GM03348 (cell line): ENCODE measurements at regions not wholly inside any gene's neighbourhood (a gene's known extent, or its start where the extent isn't known, plus 50 kb on each side); places are given as distances from the start of the nearest gene placed in this dataset.
A peak's percentile ranks its signal among the peaks of the same experiment; 100 is the strongest.
"Not testable (repeated sequence)": the region's sequence is repeated elsewhere in the genome, so short reads cannot be mapped to it uniquely, and the experiment has no call there.

ENCODE experiments used
- DNase-seq: peaks from one replicate; pipeline ENCODE4 v3.0.0; 2012; ENCODE audit warnings: low spot score

GRCh38 chr2:150371044-150371818 is 116.2 kb downstream of the RND3 start:
- DNase-seq: no peak

- DNase-seq: no peak
Measured at GRCh38 chr2:150370561-150370960, 116.9 kb downstream of the RND3 start.

GRCh38 chr2:150369862-150370261 is 117.6 kb downstream of the RND3 start:
- no peak for DNase-seq

GRCh38 chr2:150358468-150358807 is 129.0 kb downstream of the RND3 start:
- DNase-seq: no peak

GRCh38 chr2:150357770-150358467 is 129.5 kb downstream of the RND3 start:
- DNase-seq: peak; percentile 13

GRCh38 chr2:150355440-150355839 is 132.0 kb downstream of the RND3 start:
- no peak for DNase-seq

GRCh38 chr2:150353376-150353775 is 134.1 kb downstream of the RND3 start:
- DNase-seq: no peak

GRCh38 chr2:150351922-150352321 is 135.5 kb downstream of the RND3 start:
- no peak for DNase-seq

GRCh38 chr2:150350500-150350899 is 137.0 kb downstream of the RND3 start:
- no peak for DNase-seq

GRCh38 chr2:150346806-150347205 is 140.7 kb downstream of the RND3 start:
- DNase-seq: no peak

GRCh38 chr2:150341982-150342680 is 145.3 kb downstream of the RND3 start:
- no peak for DNase-seq

GRCh38 chr2:150339951-150340350 is 147.5 kb downstream of the RND3 start:
- no peak for DNase-seq

- peak; percentile 16 for DNase-seq
Measured at GRCh38 chr2:150339282-150339681, 148.2 kb downstream of the RND3 start.

- no peak for DNase-seq
Measured at GRCh38 chr2:150335596-150335995, 151.9 kb downstream of the RND3 start.

GRCh38 chr2:150332383-150332782 is 155.1 kb downstream of the RND3 start:
- no peak for DNase-seq

GRCh38 chr2:150327564-150328489 is 159.6 kb downstream of the RND3 start:
- DNase-seq: no peak

GRCh38 chr2:150325656-150326314 is 161.7 kb downstream of the RND3 start:
- DNase-seq: no peak

- not testable (repeated sequence) for DNase-seq
Measured at GRCh38 chr2:150323071-150323470, 164.4 kb downstream of the RND3 start.

- no peak for DNase-seq
Measured at GRCh38 chr2:150320608-150321007, 166.9 kb downstream of the RND3 start.

GRCh38 chr2:150319658-150320555 is 167.6 kb downstream of the RND3 start:
- DNase-seq: no peak
